Progenitor cell of endocrine pancreas (in vitro differentiated cells): ENCODE measurements at regions not wholly inside any gene's neighbourhood (a gene's known extent, or its start where the extent isn't known, plus 50 kb on each side); places are given as distances from the start of the nearest gene placed in this dataset.

ENCODE experiments used
- DNase-seq: peaks from one replicate; pipeline ENCODE4 v3.0.0; 2021; ENCODE audit warnings: low spot score; ENCODE audit not compliant: unreplicated experiment
- H3K27ac Mint-ChIP-seq: 2 replicates; pipeline ENCODE4 v1.8.0; 2021; ENCODE audit warnings: mild to moderate bottlenecking, moderate library complexity, mixed read lengths
- H3K27me3 Mint-ChIP-seq: 2 replicates; pipeline ENCODE4 v1.8.0; 2021; ENCODE audit warnings: mixed read lengths
- H3K36me3 Mint-ChIP-seq: 2 replicates; pipeline ENCODE4 v1.8.0; 2022; ENCODE audit warnings: mixed read lengths; ENCODE audit not compliant: insufficient read depth
- H3K4me1 Mint-ChIP-seq: 2 replicates; pipeline ENCODE4 v1.8.0; 2021; ENCODE audit warnings: low read depth, mixed read lengths
- H3K4me3 Mint-ChIP-seq: 2 replicates; pipeline ENCODE4 v1.8.0; 2021; ENCODE audit warnings: low read depth, mild to moderate bottlenecking, moderate library complexity, mixed read lengths
- H3K9me3 Mint-ChIP-seq: 2 replicates; pipeline ENCODE4 v1.8.0; 2021; ENCODE audit warnings: low read depth, mixed read lengths
- TF ChIP-seq, protein P1 (sequence below): fragments of 200-600 bp; sonication (generic); IDR thresholded peaks from one replicate; pipeline ENCODE4 v1.5.0; 2021; ENCODE audit warnings: antibody characterized with exemption, mild to moderate bottlenecking; ENCODE audit not compliant: unreplicated experiment

DNA sequence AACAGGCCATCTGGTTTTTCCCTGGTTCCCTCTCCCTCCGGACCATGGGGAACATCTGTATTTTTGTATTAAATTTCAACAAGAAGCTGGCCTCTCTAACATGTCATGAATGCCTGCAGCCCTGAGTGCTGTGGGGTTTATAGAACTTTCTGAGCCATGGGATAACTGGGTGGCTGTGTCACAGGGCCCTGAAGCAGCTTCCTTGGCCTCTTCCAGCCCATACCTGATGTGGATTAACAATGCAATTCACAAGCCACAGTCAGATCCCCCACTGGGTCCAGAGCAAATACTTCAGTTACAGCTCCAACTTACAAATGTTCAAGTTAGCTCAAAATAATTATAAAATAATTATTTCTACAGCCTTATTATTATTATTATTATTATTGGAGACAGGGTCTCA lies 307.8 kb upstream of the CELF4 start:
- Mint-ChIP-seq H3K36me3 (no peaks in the 10 kb centered on the region), H3K27me3 (peaks cover 4% of the 10 kb centered on the region), H3K27ac (no peak overlapping the region), H3K9me3 (peaks cover 3% of the 10 kb centered on the region), H3K4me1 (peaks cover 15% of the 10 kb centered on the region), H3K4me3 (no peak overlapping the region)
- TF ChIP-seq, protein P1, sequence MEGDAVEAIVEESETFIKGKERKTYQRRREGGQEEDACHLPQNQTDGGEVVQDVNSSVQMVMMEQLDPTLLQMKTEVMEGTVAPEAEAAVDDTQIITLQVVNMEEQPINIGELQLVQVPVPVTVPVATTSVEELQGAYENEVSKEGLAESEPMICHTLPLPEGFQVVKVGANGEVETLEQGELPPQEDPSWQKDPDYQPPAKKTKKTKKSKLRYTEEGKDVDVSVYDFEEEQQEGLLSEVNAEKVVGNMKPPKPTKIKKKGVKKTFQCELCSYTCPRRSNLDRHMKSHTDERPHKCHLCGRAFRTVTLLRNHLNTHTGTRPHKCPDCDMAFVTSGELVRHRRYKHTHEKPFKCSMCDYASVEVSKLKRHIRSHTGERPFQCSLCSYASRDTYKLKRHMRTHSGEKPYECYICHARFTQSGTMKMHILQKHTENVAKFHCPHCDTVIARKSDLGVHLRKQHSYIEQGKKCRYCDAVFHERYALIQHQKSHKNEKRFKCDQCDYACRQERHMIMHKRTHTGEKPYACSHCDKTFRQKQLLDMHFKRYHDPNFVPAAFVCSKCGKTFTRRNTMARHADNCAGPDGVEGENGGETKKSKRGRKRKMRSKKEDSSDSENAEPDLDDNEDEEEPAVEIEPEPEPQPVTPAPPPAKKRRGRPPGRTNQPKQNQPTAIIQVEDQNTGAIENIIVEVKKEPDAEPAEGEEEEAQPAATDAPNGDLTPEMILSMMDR: no peak
- DNase-seq: no peak

DNA sequence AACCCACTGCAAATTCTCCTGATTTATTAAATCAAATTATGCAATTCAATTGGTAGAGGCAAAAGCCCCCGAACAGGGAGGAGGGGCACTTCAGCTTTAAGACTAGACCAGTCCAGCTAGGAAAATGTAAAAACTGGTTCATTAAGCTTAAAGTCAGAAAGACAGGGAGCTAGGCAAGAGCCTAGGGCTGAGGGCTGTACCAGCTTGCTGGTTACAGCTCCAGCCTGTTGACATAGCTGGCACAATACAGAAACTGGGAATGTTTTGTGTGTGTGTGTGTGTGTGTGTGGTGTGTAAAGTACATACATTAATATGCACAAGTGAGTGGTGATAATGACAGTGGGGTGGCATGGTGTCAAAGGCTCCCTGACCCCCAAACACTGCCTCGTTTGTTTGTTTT lies 307.0 kb upstream of the CELF4 start:
- Mint-ChIP-seq H3K27ac (no peak overlapping the region), H3K36me3 (no peaks in the 10 kb centered on the region), H3K4me3 (no peak overlapping the region), H3K27me3 (peaks cover 4% of the 10 kb centered on the region), H3K4me1 (peaks cover 15% of the 10 kb centered on the region), H3K9me3 (no peaks in the 10 kb centered on the region)
- DNase-seq: no peak
- TF ChIP-seq, protein P1: no peak

GRCh38 chr18:37871561-37871960 lies 306.0 kb upstream of the CELF4 start:
- H3K27ac Mint-ChIP-seq: no peak overlapping the region
- DNase-seq: no peak
- H3K36me3 Mint-ChIP-seq: no peaks in the 10 kb centered on the region
- peaks cover 4% of the 10 kb centered on the region for H3K27me3 Mint-ChIP-seq
- H3K4me3 Mint-ChIP-seq: no peak overlapping the region
- peaks cover 15% of the 10 kb centered on the region for H3K4me1 Mint-ChIP-seq
- TF ChIP-seq, protein P1: no peak
- no peaks in the 10 kb centered on the region for H3K9me3 Mint-ChIP-seq

- H3K27me3 Mint-ChIP-seq: peaks cover 7% of the 10 kb centered on the region
- H3K27ac Mint-ChIP-seq: no peak overlapping the region
- peaks cover 15% of the 10 kb centered on the region for H3K4me1 Mint-ChIP-seq
- TF ChIP-seq, protein P1: no peak
- no peaks in the 10 kb centered on the region for H3K36me3 Mint-ChIP-seq
- no peak overlapping the region for H3K4me3 Mint-ChIP-seq
- DNase-seq: no peak
- no peaks in the 10 kb centered on the region for H3K9me3 Mint-ChIP-seq
Measured at GRCh38 chr18:37869051-37869450, 303.5 kb upstream of the CELF4 start.

GRCh38 chr18:37864122-37864521 lies 298.5 kb upstream of the CELF4 start:
- TF ChIP-seq, protein P1: no peak
- Mint-ChIP-seq H3K27me3 (peaks cover 3% of the 10 kb centered on the region), H3K9me3 (no peaks in the 10 kb centered on the region)

DNA sequence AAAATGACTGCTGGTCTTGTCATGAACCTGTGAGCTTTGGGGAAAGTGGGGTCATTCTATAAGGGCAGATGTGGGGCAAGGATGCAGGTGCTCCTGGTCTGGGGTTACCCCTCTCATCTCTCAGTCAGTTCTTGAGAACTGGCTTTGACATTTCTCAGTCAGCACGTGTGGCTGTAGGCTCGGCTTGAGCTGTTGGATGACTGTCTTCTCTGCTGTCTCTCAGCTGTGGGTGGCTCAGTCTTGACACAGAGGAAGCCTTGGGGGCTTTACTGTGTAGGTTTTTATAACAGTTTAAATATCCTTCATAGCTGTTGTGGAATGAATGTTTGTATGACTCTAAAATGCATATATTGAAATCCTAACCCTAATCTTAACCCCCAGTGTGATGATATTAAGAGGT lies 296.4 kb upstream of the CELF4 start:
- Mint-ChIP-seq H3K9me3 (peaks cover 2% of the 10 kb centered on the region), H3K36me3 (no peaks in the 10 kb centered on the region), H3K4me1 (no peaks in the 10 kb centered on the region), H3K4me3 (no peak overlapping the region), H3K27ac (no peak overlapping the region), H3K27me3 (peaks cover 3% of the 10 kb centered on the region)
- TF ChIP-seq, protein P1: no peak
- DNase-seq: no peak

More at GRCh38 chr18:37864122-37864521, 298.5 kb upstream of the CELF4 start:
- Mint-ChIP-seq H3K27ac (no peak overlapping the region), H3K4me1 (no peaks in the 10 kb centered on the region), H3K4me3 (no peak overlapping the region), H3K36me3 (no peaks in the 10 kb centered on the region)
- DNase-seq: no peak
